ENCODE measurements at regions not wholly inside any gene's neighbourhood (a gene's known extent, or its start where the extent isn't known, plus 50 kb on each side); places are given as distances from the start of the nearest gene placed in this dataset.

DNA sequence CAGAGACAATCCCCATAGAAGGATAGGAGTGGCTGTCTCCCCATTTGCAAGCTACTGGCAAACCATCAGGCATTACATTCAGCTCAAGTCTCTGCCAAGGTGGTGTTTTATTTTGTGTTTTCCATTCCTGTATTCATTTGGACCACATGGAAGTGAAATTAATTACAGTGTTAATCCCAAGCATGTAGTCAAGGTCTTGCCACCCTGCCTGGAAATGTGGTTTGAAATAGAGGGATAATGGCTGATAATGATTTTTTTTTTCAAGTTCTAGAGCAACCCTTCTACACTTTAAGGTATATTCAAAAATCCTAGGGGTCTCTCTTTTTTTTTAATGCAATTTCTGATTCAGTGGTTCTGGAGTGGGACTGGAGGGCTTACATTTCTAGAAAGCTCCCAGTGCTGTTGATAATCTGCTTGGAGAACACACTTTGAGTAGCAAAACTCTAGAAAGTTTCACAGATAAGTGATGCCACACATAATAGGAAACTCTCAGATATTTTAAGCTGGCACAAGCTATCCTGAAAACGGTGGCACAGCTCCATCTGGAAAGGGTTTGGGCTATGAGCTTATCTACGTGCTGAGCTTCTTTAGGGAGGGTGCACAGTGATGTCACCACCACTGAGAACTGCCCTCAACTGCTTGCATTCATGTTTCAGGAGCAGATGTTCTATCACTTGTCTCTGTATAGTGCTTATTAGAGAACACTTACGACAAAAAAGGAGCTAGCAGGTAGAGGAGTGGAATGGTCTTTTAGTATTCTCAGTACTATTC, 140.1 kb upstream of the IL12A start:
- DNase-seq, result no peak

- no peak for DNase-seq
Observed at GRCh38 chr3:159850481-159850880, 138.2 kb upstream of the IL12A start.

DNA sequence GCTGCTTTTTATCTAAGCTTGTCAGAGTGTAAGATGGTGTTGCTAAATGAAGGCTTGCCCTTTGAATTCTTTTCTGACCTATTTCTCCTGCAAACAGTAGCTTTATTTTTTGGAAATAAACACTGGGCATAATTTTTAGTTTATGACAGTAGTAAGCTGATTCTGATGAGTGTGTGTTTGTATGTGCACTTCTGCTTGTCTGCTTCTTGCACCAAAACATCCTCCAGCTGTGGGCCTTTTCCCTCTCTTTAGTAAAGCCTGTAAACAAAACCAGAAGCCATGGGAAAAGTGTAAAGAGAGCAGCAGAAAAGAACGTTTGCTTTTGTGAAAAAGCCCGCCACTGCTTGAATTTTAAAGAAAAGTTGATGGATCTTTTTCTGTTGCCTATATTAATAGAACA, 136.4 kb upstream of the IL12A start:
- no peak for DNase-seq

GRCh38 chr3:159852821-159853505, 135.7 kb upstream of the IL12A start:
- peak; percentile 67 for DNase-seq

GRCh38 chr3:159853506-159853864, 135.2 kb upstream of the IL12A start:
- DNase-seq, result no peak

DNA sequence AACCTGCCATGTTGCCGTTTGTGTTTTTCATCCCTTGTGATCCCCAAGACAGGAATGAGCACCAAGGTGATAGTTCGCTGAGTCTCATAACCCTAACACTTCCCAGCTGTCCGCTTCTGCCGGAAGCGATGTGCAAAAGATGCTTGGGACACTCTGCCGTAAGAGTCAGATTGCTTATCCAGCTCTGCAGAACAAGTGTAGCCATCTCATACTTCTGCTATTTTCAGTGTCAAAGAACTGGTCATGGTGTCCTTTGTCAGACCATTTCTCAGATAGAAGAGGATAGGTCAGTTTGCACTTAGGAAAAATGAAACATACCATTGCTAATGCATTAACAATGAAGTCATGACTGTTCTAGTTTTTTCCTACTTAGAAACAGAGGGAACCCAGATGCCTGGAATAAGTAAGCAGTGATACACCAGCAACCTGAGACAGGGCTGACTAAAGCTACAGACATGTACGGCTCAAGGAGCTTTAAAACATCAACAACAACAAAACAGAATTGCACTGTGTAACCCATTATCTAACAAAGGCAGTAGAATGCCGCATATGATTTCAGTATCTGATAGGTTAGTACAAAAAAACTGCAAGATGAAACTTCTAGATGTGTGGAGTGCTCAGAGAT, 134.0 kb upstream of the IL12A start:
- DNase-seq, result peak; percentile 57

DNA sequence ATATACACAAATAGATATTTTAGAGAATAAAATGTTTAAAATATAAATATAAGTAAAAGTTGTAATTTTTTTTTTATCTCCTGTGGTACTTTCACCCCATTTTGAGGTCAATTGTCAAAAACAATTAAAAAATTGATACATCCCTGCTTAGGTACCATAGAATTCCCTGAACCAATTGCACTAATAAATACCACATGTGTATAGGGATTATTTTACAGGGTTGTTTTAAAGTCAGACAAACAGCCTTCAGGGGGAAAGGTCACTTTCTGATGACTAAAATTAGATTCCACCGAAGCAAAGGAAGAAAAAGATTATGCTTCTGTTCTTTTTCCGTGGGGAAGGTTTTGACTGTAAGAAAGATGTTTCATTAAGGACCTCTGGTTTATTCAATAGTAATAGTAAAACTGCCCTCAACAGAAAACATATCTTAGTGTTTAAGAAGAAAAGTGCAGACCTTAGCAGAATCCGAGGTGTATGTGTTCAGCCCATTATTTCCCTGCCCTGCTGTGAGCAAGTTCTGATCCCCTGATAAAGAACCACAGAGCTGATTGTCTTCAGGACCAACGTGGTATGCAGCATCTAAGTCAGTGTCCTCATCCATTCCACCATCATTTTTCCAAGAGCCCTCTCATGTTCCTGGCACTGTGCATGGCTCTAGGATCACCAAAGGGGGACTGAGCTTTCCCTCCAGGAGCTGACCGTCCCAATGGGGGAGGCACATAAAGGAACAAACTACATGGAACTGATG, 132.9 kb upstream of the IL12A start:
- DNase-seq, result no peak

DNA sequence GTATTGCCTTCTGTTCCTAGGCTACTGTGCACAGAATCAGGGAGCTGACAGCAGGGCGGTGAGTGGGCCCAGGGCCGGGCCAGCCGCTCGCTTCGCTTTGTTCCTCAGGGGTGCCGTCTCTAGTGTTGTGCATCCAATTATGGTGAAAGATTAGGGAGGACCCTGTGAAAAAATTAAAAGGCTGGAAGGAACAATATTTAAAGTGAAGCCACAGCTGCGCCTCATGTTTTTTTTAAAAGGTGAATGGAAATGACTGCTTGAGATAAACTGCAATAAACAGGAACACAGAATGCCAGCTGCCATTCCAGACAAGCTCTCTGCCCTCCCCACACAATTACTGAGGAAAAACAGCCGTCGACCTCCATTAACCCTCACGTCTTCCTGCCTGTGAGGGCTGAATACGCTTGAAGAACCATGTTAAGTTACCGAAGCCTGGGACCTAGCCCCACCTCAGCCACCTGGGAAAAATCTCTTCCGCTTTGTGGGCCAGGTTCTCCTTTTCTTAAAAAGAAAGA, 132.0 kb upstream of the IL12A start:
- DNase-seq, result peak; percentile 75

GRCh38 chr3:159857840-159858239, 130.8 kb upstream of the IL12A start:
- no peak for DNase-seq

DNA sequence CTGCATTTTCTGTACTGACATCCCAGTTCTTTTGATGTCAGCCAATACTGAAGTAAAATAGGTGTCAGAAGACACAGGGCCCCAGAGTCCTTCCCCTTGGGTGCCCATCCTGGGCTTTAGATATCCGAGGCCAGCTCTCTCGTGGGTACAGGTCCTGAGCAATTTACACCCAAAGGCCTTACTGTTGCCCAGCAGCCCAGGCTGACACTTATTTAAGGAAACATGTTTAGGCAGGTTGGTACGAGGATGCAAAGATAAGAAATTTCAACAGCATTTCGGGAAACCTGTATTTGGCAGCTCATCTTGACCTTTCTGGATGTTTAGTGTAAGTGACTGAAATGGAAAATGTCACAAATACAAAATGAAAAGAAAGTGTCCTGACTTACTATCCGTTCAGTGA, 130.0 kb upstream of the IL12A start:
- no peak for DNase-seq

GRCh38 chr3:159859424-159859823, 129.2 kb upstream of the IL12A start:
- no peak for DNase-seq

GRCh38 chr3:159859836-159860235, 128.8 kb upstream of the IL12A start:
- DNase-seq, result no peak

DNA sequence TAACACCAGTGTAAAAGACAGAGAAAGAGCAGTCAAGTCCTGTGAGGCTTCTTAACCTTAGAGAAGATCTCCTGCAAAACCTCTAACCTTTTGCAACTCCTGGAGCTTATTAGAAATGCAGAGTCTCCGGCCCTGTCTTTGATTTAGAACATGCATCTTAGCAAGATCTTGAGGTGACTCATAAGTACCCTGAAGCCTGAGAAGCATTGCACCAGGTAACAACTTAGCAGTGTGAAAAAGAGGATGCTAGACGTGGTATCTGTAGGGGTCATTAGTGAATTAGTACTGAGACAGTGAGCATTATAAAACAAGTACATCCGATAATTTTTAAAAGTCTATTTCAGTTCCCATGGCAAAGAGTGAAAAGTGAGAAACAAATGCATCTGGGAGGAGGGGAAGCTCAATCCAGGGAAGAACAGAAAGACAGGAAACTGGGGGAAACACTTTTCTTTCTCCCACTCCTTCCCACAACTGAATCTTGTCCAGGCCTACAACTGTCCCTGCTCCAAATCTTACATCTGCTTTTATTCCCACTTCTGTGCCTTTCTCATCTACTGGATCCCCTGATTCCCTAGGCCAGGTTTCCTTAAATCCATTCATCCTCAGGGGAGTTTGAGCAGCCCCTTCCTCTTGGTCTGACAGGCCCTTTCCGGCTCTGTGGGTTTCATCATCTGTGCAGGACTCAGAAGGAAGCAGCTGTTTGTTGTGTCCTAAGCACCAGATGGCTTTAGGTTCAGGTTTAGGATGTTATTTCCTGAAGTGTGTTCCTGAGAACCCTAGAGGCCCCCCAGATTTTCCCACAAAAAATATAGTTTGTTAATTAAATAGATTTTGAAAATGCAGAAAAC, 128.1 kb upstream of the IL12A start:
- DNase-seq, result no peak

DNA sequence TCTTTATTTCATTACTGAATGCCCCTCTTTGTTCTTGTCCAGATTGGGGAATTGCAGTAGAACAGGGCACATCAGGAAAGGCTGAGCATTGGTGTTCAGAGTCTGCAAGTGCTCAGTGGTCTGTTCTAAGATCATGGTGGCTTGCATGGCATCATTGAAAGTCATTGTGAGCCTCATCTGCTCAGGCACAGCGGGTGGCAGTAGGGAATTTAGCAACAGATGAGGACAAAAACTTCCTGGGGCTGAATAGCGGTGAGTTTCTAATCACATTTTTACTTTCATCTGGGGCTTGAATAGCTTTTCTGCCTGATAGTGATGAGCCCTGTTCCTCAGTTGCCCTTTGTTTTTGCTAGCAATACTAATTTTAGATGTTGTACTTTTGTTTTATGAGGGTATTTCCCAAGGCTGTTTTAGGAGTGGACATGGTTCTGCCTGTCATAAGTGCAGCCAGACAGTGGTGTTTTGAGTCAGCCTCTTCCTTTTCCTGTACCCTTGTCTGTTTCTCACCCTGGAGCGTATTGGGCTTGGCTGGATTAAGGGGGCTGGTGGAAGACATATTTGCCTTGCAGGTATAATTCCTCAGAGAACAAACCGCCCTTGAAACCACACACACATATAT, 127.2 kb upstream of the IL12A start:
- DNase-seq, result no peak

DNA sequence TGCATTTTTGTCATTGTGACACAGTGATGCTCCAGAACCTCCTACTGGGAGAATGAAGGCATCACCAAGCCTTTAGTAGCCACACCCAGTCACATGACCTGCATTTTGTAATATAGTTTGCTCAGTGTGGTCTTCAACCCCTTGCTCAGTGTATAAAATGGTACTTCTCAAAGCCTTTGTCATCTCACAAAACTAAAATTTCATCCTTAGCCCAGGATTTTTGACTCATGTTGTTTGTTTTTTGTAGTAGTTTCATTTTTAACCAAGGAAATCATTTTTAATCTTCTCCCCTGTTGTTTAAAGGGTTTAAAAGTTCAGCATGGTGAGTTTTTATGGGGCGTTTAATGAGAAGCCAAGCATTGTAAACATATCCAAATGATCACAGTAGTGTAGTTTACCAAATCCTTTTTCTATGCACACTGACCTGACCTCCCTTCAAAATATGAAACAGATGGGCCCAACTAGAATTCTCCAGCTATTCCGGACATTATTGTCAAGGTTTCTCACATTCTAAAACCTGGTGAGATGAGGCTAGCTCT, 123.5 kb upstream of the IL12A start:
- no peak for DNase-seq

GRCh38 chr3:159866201-159866746, 122.4 kb upstream of the IL12A start:
- no peak for DNase-seq

- no peak for DNase-seq
Observed at GRCh38 chr3:159867372-159867771, 121.3 kb upstream of the IL12A start.

- DNase-seq, result no peak
Observed at GRCh38 chr3:159870723-159871122, 117.9 kb upstream of the IL12A start.

GRCh38 chr3:159872374-159873109, 116.1 kb upstream of the IL12A start:
- no peak for DNase-seq

DNA sequence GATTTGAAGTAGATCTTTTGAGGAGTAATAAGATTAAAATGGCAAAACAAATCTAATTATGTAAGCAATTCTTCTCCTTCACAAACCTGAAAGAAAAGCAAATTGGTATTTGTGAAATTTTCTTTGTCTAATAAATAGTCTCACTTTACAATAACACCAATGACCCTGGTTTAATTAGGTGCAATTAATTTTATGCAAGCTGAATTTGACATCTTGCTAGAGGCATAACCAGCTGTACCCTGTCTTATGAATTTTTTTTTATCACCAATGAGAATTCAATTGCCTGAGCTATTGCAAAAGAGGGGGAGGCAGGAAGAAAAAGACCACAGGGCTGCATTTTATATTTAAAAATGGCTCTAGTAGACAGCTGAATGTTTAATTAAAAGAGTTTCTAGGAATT, 113.5 kb upstream of the IL12A start:
- no peak for DNase-seq
